ENCODE measurements at regions not wholly inside any gene's neighbourhood (a gene's known extent, or its start where the extent isn't known, plus 50 kb on each side); places are given as distances from the start of the nearest gene placed in this dataset.

- Histone ChIP-seq H3K4me1 (ENCODE audit: control insufficient read depth, insufficient read depth, low read length) (peaks cover 4% of the 10 kb centered on the region), H3K27me3 (ENCODE audit: control insufficient read depth, insufficient read depth, low read length) (peaks cover 2% of the 10 kb centered on the region), H3K27ac (ENCODE audit: low read length) (no peak overlapping the region), H3K9me3 (ENCODE audit: control insufficient read depth, insufficient read depth, low read length) (no peaks in the 10 kb centered on the region), H3K4me3 (ENCODE audit: low read length) (no peak overlapping the region), H3K36me3 (ENCODE audit: control insufficient read depth, insufficient read depth, low read length) (no peaks in the 10 kb centered on the region)
- H3K9me3 Mint-ChIP-seq: peaks cover 0 to 2% of the 10 kb centered on the region in 2 donors
- no peak overlapping the region for H3K4me3 Mint-ChIP-seq
- DNase-seq (no peak), ATAC-seq (no peak)
- H3K27me3 Mint-ChIP-seq (ENCODE audit: low read depth in 2 of 2): peaks cover 9 to 17% of the 10 kb centered on the region in 2 donors
- H3K27ac Mint-ChIP-seq: no peak overlapping the region
- peaks cover 10 to 19% of the 10 kb centered on the region in 2 donors for H3K4me1 Mint-ChIP-seq
- H3K36me3 Mint-ChIP-seq: no peaks in the 10 kb centered on the region
- 89% methylated on average over 4 of the region's 4 CpGs for WGBS (ENCODE audit: insufficient coverage)
- intact Hi-C loops (cut with micrococcal nuclease): loop anchor here (5.0 kb wide), 1 partner anchor 435 kb away; no protein-coding TSS in a partner anchor
- no peak for TF ChIP-seq CTCF (IDR thresholded peaks at IDR 0.05)
Measured at GRCh38 chr16:87202346-87202745, 114.8 kb downstream of the C16orf95 start.

GRCh38 chr16:87203060-87203656, 114.0 kb downstream of the C16orf95 start:
- Mint-ChIP-seq H3K9me3 (peaks cover 0 to 2% of the 10 kb centered on the region in 2 donors), H3K4me3 (no peak overlapping the region), H3K27ac (no peak overlapping the region), H3K4me1 (peaks cover 10 to 14% of the 10 kb centered on the region in 2 donors), H3K36me3 (no peaks in the 10 kb centered on the region), H3K27me3 (ENCODE audit: low read depth in 2 of 2) (peaks cover 9 to 15% of the 10 kb centered on the region in 2 donors)
- H3K4me3 ChIP-seq (ENCODE audit: low read length): no peak overlapping the region
- WGBS (ENCODE audit: insufficient coverage): 23% methylated on average over 11 of the region's 11 CpGs
- TF ChIP-seq CTCF (IDR thresholded peaks at IDR 0.05): peak; percentile 76
- ATAC-seq: peak; percentile 62 to 95 (median 68)
- H3K27ac ChIP-seq (ENCODE audit: low read length): no peak overlapping the region
- peaks cover 2% of the 10 kb centered on the region for H3K27me3 ChIP-seq (ENCODE audit: control insufficient read depth, insufficient read depth, low read length)
- intact Hi-C loops (cut with micrococcal nuclease): loop anchor here (1.0 to 5.0 kb wide), 2 partner anchors 75 to 434 kb away; no protein-coding TSS in a partner anchor
- peaks cover 4% of the 10 kb centered on the region for H3K4me1 ChIP-seq (ENCODE audit: control insufficient read depth, insufficient read depth, low read length)
- H3K36me3 ChIP-seq (ENCODE audit: control insufficient read depth, insufficient read depth, low read length): no peaks in the 10 kb centered on the region
- peak; percentile 53 to 54 for DNase-seq
- H3K9me3 ChIP-seq (ENCODE audit: control insufficient read depth, insufficient read depth, low read length): no peaks in the 10 kb centered on the region

- WGBS (ENCODE audit: insufficient coverage): 89% methylated on average over 13 of the region's 14 CpGs
- H3K9me3 Mint-ChIP-seq: no peaks in the 10 kb centered on the region
- intact Hi-C loops (cut with micrococcal nuclease): no loop called here
- TF ChIP-seq CTCF (IDR thresholded peaks at IDR 0.05): no peak
- Histone ChIP-seq H3K4me3 (ENCODE audit: low read length) (no peak overlapping the region), H3K27me3 (ENCODE audit: control insufficient read depth, insufficient read depth, low read length) (peaks cover 2% of the 10 kb centered on the region), H3K27ac (ENCODE audit: low read length) (no peak overlapping the region), H3K9me3 (ENCODE audit: control insufficient read depth, insufficient read depth, low read length) (no peaks in the 10 kb centered on the region), H3K36me3 (ENCODE audit: control insufficient read depth, insufficient read depth, low read length) (no peaks in the 10 kb centered on the region), H3K4me1 (ENCODE audit: control insufficient read depth, insufficient read depth, low read length) (peaks cover 4% of the 10 kb centered on the region)
- no peak overlapping the region for H3K27ac Mint-ChIP-seq
- H3K36me3 Mint-ChIP-seq: no peaks in the 10 kb centered on the region
- H3K27me3 Mint-ChIP-seq (ENCODE audit: low read depth in 2 of 2): peaks cover 7 to 11% of the 10 kb centered on the region in 2 donors
- ATAC-seq (no peak), DNase-seq (no peak)
- no peak overlapping the region for H3K4me3 Mint-ChIP-seq
- H3K4me1 Mint-ChIP-seq: peaks cover 5 to 6% of the 10 kb centered on the region in 2 donors
Measured at GRCh38 chr16:87206646-87207451, 110.3 kb downstream of the C16orf95 start.

Measured in natural killer cell (primary cell).